Natural killer cell (primary cell): ENCODE measurements at regions not wholly inside any gene's neighbourhood (a gene's known extent, or its start where the extent isn't known, plus 50 kb on each side); places are given as distances from the start of the nearest gene placed in this dataset.

ENCODE experiments used
- ATAC-seq, 3 donors: fragments of 150-1000 bp in 2 of 3; fragments of 200-7000 bp in 1 of 3; cut with Tn5 transposase; 1 replicate in 1 of 3; 2 replicates in 2 of 3; pipeline ENCODE4 v1.10.0; 2021; ENCODE audit warnings: mild to moderate bottlenecking in 2 of 3, moderate library complexity in 2 of 3
- DNase-seq, 2 donors: peaks; one replicate each; pipeline versions ENCODE4 v3.0.0 to v3.0.0-alpha.2; 2013 to 2021; ENCODE audit warnings: mixed read lengths in 1 of 2
- H3K27ac ChIP-seq: one replicate; pipeline ENCODE4 v1.5.1; 2013; ENCODE audit warnings: mild to moderate bottlenecking, low read length
- H3K27me3 ChIP-seq: one replicate; pipeline ENCODE4 v1.6.1; 2013; ENCODE audit warnings: low read length; ENCODE audit not compliant: control insufficient read depth, insufficient read depth
- H3K36me3 ChIP-seq: one replicate; pipeline ENCODE4 v1.6.1; 2013; ENCODE audit warnings: low read length; ENCODE audit not compliant: control insufficient read depth, insufficient read depth
- H3K4me1 ChIP-seq: one replicate; pipeline ENCODE4 v1.6.1; 2013; ENCODE audit warnings: low read length; ENCODE audit not compliant: control insufficient read depth, insufficient read depth
- H3K4me3 ChIP-seq: one replicate; pipeline ENCODE4 v1.5.1; 2013; ENCODE audit warnings: low read length
- H3K9me3 ChIP-seq: one replicate; pipeline ENCODE4 v1.6.1; 2013; ENCODE audit warnings: low read length; ENCODE audit not compliant: control insufficient read depth, insufficient read depth
- H3K27ac Mint-ChIP-seq, 2 donors: one replicate each; pipeline ENCODE4 v1.8.0; 2022; ENCODE audit warnings: mild to moderate bottlenecking in 2 of 2, mixed read lengths in 2 of 2, moderate library complexity in 1 of 2
- H3K27me3 Mint-ChIP-seq, 2 donors: one replicate each; pipeline ENCODE4 v1.8.0; 2022; ENCODE audit warnings: low read depth in 2 of 2, mixed read lengths in 2 of 2
- H3K36me3 Mint-ChIP-seq: one replicate; pipeline ENCODE4 v1.8.0; 2022; ENCODE audit warnings: mixed read lengths
- H3K4me1 Mint-ChIP-seq, 2 donors: one replicate each; pipeline ENCODE4 v1.8.0; 2022; ENCODE audit warnings: mixed read lengths in 2 of 2
- H3K4me3 Mint-ChIP-seq: one replicate; pipeline ENCODE4 v1.8.0; 2022; ENCODE audit warnings: mild to moderate bottlenecking, moderate library complexity, mixed read lengths
- H3K9me3 Mint-ChIP-seq, 2 donors: one replicate each; pipeline ENCODE4 v1.8.0; 2022; ENCODE audit warnings: mixed read lengths in 2 of 2
- WGBS: methylation state at CpG from one replicate; pipeline ENCODE4 v1.1.7; 2013; ENCODE audit warnings: missing lambda C conversion rate; ENCODE audit not compliant: insufficient coverage; 5-methylcytosine and 5-hydroxymethylcytosine counted together
- intact Hi-C: fragments of 100-400 bp; cut with micrococcal nuclease; formaldehyde crosslinking; loops from one replicate; pipeline ENCODE4 v1.14.2; 2022
- TF ChIP-seq, protein P1 (sequence below): fragments of 200-600 bp; IDR thresholded peaks from one replicate; pipeline ENCODE4 v1.8.0; 2022; ENCODE audit warnings: antibody characterized with exemption

DNA sequence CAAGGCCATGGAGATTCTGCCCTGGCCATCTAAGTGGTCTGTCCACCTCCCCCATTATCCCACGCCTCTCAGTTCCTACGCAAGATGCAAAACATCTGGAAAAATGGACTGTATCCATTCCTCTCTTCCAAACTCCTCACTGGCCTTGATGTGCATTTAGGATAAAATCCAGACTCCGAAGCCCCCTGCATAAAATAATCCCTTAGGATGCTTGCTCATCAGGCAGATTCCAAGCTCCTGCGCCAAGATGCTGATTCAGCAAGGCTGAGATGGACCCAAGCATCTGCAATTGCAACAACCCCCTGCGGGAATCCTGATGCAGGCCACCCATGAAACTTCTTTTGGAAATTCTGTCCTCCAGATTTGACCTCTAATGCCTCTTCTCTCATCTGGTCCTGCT is 81.6 kb downstream of the SPRING1 start:
- H3K27me3 ChIP-seq = no peaks in the 10 kb centered on the region
- intact Hi-C loops = no loop called here
- no peak overlapping the region for H3K27ac ChIP-seq
- DNase-seq (no peak), ATAC-seq (no peak)
- Mint-ChIP-seq H3K27ac (no peak overlapping the region), H3K4me1 (no peaks in the 10 kb centered on the region), H3K36me3 (no peaks in the 10 kb centered on the region), H3K9me3 (no peaks in the 10 kb centered on the region), H3K27me3 (peaks cover 32 to 38% of the 10 kb centered on the region in 2 donors), H3K4me3 (no peak overlapping the region)
- TF ChIP-seq, protein P1, sequence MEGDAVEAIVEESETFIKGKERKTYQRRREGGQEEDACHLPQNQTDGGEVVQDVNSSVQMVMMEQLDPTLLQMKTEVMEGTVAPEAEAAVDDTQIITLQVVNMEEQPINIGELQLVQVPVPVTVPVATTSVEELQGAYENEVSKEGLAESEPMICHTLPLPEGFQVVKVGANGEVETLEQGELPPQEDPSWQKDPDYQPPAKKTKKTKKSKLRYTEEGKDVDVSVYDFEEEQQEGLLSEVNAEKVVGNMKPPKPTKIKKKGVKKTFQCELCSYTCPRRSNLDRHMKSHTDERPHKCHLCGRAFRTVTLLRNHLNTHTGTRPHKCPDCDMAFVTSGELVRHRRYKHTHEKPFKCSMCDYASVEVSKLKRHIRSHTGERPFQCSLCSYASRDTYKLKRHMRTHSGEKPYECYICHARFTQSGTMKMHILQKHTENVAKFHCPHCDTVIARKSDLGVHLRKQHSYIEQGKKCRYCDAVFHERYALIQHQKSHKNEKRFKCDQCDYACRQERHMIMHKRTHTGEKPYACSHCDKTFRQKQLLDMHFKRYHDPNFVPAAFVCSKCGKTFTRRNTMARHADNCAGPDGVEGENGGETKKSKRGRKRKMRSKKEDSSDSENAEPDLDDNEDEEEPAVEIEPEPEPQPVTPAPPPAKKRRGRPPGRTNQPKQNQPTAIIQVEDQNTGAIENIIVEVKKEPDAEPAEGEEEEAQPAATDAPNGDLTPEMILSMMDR = no peak
- H3K36me3 ChIP-seq = no peaks in the 10 kb centered on the region
- H3K9me3 ChIP-seq = no peaks in the 10 kb centered on the region
- 92% methylated on average over 5 of the region's 5 CpGs for WGBS
- H3K4me1 ChIP-seq = no peaks in the 10 kb centered on the region
- no peak overlapping the region for H3K4me3 ChIP-seq

DNA sequence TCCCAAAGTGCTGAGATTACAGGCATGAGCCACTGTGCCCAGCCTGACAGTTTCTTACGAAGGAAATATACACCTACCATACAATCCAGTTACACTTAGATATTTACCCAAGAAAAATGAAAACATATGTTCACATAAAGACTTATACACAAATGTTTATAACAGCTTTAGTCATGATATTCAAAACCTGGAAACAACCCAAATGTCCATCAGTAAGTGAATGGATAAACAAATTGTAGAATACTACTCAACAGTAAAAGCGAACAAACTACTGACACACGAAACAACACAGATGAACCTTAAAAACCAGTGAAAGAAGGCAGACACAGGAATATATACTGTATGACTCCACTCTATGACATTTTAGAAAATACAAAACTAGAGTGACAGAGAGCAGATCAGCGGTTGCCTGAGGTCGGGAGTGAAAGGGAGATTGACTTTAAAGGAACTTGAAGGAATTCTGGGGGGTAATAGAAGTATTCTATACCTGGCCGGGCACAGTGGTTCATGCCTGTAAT is 83.6 kb downstream of the SPRING1 start:
- Histone ChIP-seq H3K36me3 (no peaks in the 10 kb centered on the region), H3K4me1 (no peaks in the 10 kb centered on the region), H3K9me3 (no peaks in the 10 kb centered on the region), H3K27ac (no peak overlapping the region), H3K27me3 (no peaks in the 10 kb centered on the region), H3K4me3 (no peak overlapping the region)
- H3K36me3 Mint-ChIP-seq = no peaks in the 10 kb centered on the region
- H3K27me3 Mint-ChIP-seq = peaks cover 34 to 35% of the 10 kb centered on the region in 2 donors
- H3K9me3 Mint-ChIP-seq = peaks cover 0 to 2% of the 10 kb centered on the region in 2 donors
- H3K4me1 Mint-ChIP-seq = peaks cover 0 to 6% of the 10 kb centered on the region in 2 donors
- DNase-seq (no peak), ATAC-seq (no peak)
- WGBS = 91% methylated on average over 6 of the region's 6 CpGs
- intact Hi-C loops = no loop called here
- H3K4me3 Mint-ChIP-seq = no peak overlapping the region
- H3K27ac Mint-ChIP-seq = no peak overlapping the region
- TF ChIP-seq, protein P1 = no peak

- Histone ChIP-seq H3K4me1 (no peaks in the 10 kb centered on the region), H3K27ac (no peak overlapping the region), H3K4me3 (no peak overlapping the region), H3K27me3 (no peaks in the 10 kb centered on the region), H3K9me3 (no peaks in the 10 kb centered on the region), H3K36me3 (no peaks in the 10 kb centered on the region)
- Mint-ChIP-seq H3K9me3 (peaks cover 0 to 3% of the 10 kb centered on the region in 2 donors), H3K4me1 (peaks cover 0 to 6% of the 10 kb centered on the region in 2 donors), H3K27ac (no peak overlapping the region), H3K27me3 (peaks cover 8 to 22% of the 10 kb centered on the region in 2 donors), H3K4me3 (no peak overlapping the region), H3K36me3 (no peaks in the 10 kb centered on the region)
- intact Hi-C loops = no loop called here
- ATAC-seq = no peak
- 71% methylated on average over 5 of the region's 5 CpGs for WGBS
- TF ChIP-seq, protein P1 = no peak
- DNase-seq = no peak
Measured at GRCh38 chr12:116651089-116651488, 86.8 kb downstream of the SPRING1 start.

GRCh38 chr12:116650585-116651087 is 87.2 kb downstream of the SPRING1 start:
- intact Hi-C loops = no loop called here
- Histone ChIP-seq H3K27ac (no peak overlapping the region), H3K4me1 (no peaks in the 10 kb centered on the region), H3K27me3 (no peaks in the 10 kb centered on the region), H3K36me3 (no peaks in the 10 kb centered on the region), H3K9me3 (no peaks in the 10 kb centered on the region), H3K4me3 (no peak overlapping the region)
- ATAC-seq (no peak), DNase-seq (no peak)
- no peak overlapping the region for H3K27ac Mint-ChIP-seq
- H3K4me1 Mint-ChIP-seq = peaks cover 0 to 6% of the 10 kb centered on the region in 2 donors
- no peak overlapping the region for H3K4me3 Mint-ChIP-seq
- H3K36me3 Mint-ChIP-seq = no peaks in the 10 kb centered on the region
- H3K27me3 Mint-ChIP-seq = peaks cover 8 to 22% of the 10 kb centered on the region in 2 donors
- TF ChIP-seq, protein P1 = no peak
- 96% methylated on average over 5 of the region's 6 CpGs for WGBS
- H3K9me3 Mint-ChIP-seq = peaks cover 0 to 3% of the 10 kb centered on the region in 2 donors
